ENCODE measurements at regions not wholly inside any gene's neighbourhood (a gene's known extent, or its start where the extent isn't known, plus 50 kb on each side); places are given as distances from the start of the nearest gene placed in this dataset.
"Not testable (repeated sequence)": the region's sequence is repeated elsewhere in the genome, so short reads cannot be mapped to it uniquely, and the experiment has no call there.

DNA sequence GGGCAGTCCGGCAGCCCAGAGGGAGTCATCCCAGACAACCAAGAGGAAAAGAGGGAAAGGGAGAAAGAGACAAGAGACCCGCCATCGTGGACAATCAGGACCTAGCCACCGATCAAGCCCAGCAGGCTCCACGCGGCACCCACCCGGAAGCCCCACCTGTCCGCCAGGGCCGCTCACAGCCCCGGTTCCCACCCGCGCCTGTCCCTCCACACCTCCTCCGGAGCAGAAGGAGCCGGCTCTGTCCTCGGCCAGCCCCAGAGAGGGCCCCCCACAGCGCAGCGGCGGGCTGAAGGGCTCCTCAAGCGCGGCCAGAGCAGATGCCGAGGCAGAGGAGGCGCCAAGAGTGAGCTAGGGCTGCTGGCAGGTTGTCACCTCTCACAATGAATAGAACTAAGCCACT, 784.7 kb upstream of the FBXO33 start:
- no peak for DNase-seq (ENCODE audit: low read depth in 3 of 3, low spot score in 2 of 3)

DNA sequence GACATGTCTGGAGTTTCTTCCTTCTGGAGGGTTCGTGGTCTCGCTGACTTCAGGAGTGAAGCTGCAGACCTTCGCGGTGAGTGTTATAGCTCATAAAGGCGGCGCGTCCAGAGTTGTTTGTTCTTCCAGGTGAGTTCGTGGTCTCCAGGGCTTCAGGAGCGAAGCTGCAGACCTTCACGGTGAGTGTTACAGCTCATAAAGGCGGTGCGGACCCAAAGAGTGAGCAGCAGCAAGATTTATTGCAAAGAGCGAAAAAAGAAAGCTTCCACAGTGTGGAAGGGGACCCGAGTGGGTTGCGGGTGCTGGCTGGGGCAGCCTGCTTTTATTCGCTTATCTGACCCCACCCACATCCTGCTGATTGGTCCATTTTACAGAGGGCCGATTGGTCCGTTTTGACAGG, 784.2 kb upstream of the FBXO33 start:
- DNase-seq (ENCODE audit: low read depth in 3 of 3, low spot score in 2 of 3): not testable (repeated sequence)

GRCh38 chr14:40213701-40214100, 781.5 kb upstream of the FBXO33 start:
- no peak for DNase-seq (ENCODE audit: low read depth in 3 of 3, low spot score in 2 of 3)

DNA sequence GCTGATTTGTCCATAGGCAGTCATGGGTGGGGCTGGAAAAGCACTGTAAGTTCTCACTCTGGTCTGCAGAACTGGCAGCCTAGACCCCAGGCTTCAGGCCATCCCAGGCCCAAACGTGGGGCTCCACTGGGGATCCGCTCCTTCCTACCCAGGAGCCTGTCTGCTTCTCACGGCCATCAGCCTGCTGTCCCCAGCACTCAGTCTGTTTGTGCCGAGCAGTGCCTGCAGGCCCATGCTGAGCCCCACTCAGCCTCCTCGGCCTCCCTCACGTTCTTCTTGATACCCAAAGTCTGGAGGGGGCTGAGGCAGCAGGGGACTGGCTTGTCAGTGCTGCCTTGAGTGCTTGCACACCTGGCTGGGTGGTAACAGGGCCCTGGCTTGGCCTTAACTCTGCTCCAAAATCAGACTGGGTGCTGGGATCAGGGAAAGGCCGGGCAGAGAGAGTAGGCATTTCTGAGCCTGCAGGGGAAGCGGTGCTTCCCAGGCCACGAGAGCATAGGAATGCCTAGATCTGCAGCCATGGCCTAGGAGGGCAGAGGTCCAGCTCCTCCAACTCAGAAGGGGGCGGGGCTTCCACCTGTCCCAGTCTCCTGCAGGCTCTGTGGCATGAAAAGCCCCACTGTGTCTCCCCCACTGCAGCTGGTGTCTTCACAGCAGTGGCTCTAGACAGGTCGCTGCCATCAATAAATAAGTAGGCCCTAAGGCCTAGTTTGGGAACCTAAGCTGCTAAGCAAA, 772.4 kb upstream of the FBXO33 start:
- DNase-seq (ENCODE audit: low read depth in 3 of 3, low spot score in 2 of 3): no peak

GRCh38 chr14:40199101-40199500, 766.9 kb upstream of the FBXO33 start:
- no peak for DNase-seq (ENCODE audit: low read depth in 3 of 3, low spot score in 2 of 3)

DNA sequence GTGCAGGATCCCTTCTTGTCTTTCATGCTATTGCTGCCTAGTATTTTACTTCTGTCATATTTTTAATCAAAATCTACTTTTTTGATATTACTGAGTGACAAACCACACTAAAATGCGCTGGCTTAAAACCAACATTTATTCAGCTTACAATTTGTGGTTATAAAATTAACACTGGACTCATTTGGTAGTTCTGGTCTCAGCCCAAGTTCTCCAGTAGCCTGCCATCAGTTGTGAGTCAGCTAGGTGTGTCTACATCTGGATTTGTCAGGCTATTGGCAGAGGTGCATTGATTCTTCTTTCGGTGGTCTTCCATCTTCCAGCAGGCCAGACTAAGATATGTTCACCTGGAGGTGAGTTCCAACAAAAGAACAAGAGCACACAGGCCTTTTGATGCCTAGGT, 765.1 kb upstream of the FBXO33 start:
- DNase-seq (ENCODE audit: low read depth in 3 of 3, low spot score in 2 of 3): no peak

- no peak for DNase-seq (ENCODE audit: low read depth in 3 of 3, low spot score in 2 of 3)
These were observed 755.8 kb upstream of the FBXO33 start for GRCh38 chr14:40188006-40188405.

- DNase-seq (ENCODE audit: low read depth in 3 of 3, low spot score in 2 of 3): no peak
These were observed 731.9 kb upstream of the FBXO33 start for GRCh38 chr14:40164083-40164482.

DNA sequence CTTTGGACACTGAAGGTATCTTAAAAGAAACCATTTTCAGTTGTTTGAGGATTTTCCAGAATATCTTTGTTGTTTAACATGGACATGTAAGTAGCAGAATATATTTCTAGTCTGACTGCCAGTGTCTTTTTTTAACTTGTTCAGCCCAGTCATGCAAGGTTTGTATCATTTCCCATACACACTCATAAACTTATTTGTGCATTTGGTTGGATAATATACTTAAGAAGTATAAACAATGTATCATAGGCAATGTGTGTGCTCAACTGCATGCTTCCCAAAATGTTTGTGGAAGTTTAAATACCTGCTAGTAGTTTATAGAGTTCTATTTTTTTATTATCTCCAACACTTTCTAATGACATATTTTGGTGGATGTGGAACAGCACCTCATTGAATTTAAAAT, 707.4 kb upstream of the FBXO33 start:
- no peak for DNase-seq (ENCODE audit: low read depth in 3 of 3, low spot score in 2 of 3)

DNA sequence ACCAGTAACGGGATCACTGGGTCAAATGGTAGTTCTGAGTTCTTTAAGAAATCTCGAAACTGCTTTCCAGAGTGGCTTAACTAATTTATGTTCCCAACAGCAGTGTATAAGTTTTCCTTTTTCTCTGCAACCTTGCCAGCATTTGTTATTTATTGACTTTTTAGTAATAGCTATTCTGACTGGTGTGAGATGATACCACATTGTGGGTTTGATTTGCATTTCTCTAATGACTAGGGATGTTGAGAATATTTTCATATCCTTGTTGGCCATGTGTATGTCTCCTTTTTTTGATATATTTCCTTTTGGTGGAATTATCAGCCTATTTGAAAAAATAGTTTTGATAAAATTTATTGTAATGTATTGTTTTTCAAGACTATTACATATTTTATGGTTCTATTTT, 701.2 kb upstream of the FBXO33 start:
- no peak for DNase-seq (ENCODE audit: low read depth in 3 of 3, low spot score in 2 of 3)

DNA sequence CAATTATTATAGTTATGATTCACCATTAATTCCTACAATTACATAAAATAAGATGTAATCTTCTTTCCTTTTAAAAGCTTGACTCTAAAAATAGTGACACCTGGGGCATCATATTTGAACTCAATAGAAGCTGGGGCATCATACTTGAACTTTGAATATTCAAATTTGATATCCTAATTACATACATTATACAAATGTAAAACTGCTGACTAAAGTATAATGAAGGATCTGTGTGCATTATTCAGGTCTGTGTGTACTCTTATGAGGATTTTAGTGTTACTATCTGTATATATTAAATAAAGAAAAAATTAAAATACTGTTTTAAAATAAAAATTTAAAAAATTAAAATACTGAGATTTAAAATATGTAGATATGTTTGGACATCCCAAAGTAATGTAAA, 696.9 kb upstream of the FBXO33 start:
- DNase-seq (ENCODE audit: low read depth in 3 of 3, low spot score in 2 of 3): no peak

- no peak for DNase-seq (ENCODE audit: low read depth in 3 of 3, low spot score in 2 of 3)
These were observed 691.6 kb upstream of the FBXO33 start for GRCh38 chr14:40123816-40124215.

- DNase-seq (ENCODE audit: low read depth in 3 of 3, low spot score in 2 of 3): no peak
These were observed 690.9 kb upstream of the FBXO33 start for GRCh38 chr14:40122968-40123648.

DNA sequence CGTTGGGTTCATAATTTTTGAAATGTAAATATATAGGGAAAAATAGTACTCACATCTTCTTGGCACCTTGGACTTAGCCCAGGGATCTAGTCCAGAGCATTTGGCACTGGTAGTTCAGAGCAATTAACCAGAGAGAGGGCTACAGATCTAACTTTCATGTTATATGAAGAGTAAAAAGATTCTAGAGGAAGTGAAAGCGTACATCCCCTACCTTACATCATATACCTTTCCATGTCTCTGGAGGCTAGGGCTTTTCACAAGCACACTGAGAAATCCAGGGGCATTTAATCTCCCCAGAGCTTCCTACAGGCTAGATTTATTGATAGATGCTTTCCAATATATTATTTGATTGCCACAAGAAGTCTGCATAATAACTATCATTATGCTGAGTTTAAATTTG, 687.5 kb upstream of the FBXO33 start:
- DNase-seq (ENCODE audit: low read depth in 3 of 3, low spot score in 2 of 3): no peak

DNA sequence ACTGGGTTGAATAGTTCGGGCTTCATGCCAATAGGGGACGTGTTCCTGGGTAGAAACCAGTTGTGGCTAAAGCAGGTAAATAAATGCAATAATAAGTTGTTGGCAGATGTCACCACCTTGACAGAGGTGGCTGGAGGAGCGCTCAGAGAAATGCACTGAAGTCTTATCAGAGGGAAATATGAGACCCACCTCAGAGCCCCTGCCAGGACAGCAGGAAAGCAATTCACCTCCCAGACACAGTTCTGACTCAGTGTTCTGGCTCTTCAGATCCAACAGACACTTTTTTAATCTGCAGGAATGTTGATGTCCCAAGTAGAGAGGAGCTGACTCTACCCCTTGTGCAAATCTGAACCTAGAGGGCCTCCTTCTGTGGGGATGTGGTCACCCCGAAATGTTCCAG, 687.1 kb upstream of the FBXO33 start:
- DNase-seq (ENCODE audit: low read depth in 3 of 3, low spot score in 2 of 3): no peak

GRCh38 chr14:40115583-40115982, 683.4 kb upstream of the FBXO33 start:
- no peak for DNase-seq (ENCODE audit: low read depth in 3 of 3, low spot score in 2 of 3)

DNA sequence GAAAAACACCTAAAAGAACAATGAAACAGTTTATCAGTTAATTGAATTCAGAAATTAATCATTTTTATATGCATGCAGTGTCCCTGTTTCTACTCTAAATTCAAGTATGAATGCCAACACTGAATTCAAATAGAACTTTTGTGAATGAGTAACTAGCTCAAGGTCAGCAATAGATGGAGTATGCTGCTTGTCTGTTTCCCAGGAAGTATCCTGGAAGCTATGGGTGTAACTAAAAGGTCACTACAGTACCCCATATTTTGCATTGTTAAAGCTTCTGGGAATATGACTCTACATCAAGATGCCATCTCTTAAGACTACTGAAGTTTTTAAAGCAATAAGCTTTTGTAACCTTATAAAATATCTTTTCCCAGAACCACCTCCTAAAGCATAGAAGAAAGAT, 681.4 kb upstream of the FBXO33 start:
- DNase-seq (ENCODE audit: low read depth in 3 of 3, low spot score in 2 of 3): no peak

GRCh38 chr14:40100544-40101196, 668.4 kb upstream of the FBXO33 start:
- no peak for DNase-seq (ENCODE audit: low read depth in 3 of 3, low spot score in 2 of 3)

DNA sequence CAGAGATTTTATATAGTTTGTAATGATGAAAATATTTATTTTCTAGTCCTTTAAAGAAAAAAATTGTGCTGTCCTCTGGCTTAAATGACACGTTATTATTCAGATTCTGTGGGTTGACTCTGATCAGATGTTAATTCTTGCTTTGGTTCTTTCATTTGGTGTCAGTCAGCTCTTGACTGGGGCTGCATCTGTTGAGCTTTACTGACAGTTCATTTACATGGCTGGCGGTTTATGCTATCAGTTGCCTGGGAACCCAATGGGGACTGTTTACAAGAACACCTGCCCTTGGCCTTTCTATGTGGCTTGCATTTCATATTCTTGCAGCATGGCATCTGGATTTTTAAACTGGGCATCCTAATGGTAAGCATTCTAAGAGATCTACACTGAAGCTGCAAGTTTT, 667.1 kb upstream of the FBXO33 start:
- DNase-seq (ENCODE audit: low read depth in 3 of 3, low spot score in 2 of 3): no peak

DNA sequence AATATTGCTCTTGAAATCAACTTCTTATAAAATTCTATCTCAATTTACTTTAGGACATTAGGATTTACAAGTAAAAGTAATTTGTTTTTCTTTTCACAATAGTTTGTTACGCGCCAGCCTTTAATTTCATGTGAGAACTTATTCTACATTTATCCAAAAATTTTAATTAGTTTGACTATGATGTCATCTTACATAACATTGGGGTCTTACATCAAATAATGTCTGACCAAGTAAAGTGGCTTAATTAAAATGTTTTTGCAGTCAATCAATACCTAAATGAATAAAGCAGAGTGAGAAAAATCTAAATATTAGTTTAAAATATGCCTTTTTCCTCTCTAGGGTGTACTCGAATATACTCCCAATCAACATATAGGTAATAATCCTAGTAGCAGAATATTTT, 666.2 kb upstream of the FBXO33 start:
- DNase-seq (ENCODE audit: low read depth in 3 of 3, low spot score in 2 of 3): no peak

DNA sequence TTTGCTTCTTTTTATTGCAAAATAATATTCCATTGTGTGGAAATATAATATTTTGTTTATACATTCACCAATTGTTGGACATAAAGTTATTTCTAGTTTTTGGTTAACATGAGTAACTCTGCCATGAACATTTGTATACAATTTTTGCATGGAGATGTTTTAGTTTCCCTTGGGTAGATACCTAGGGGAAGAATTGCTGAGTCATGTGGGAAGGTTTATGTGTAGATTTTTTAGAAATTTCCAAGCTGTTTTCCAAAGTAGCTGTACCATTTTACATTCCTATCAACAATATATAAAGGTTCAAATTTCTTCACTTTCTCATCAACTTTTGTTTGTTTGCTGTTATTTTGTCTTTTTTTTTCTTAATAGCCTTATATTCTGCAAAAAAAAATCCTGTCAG, 664.7 kb upstream of the FBXO33 start:
- DNase-seq (ENCODE audit: low read depth in 3 of 3, low spot score in 2 of 3): no peak

DNA sequence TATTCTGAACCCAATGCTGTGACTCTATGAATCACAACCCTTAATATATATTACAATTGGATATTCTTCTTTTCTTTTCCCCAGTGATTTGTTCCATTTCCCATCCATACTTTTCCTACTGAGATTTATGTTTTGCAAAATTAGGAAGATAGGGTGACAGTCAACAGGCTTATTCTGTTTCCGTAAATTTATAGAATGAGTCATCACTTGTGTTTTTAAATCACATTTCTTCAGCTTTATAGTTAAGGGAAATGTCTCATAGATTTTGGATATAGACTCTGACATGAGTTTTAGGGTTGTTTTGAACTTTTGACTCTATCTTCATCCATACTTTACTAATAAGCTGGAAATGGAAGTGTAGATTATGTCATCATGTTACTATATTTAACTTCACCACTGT, 661.6 kb upstream of the FBXO33 start:
- DNase-seq (ENCODE audit: low read depth in 3 of 3, low spot score in 2 of 3): no peak

Measured in right renal cortex interstitium (tissue), 3 donors.